Skin of body (tissue), 1 donor: ENCODE measurements at regions not wholly inside any gene's neighbourhood (a gene's known extent, or its start where the extent isn't known, plus 50 kb on each side); places are given as distances from the start of the nearest gene placed in this dataset.

Source experiments
- DNase-seq: peaks from one replicate; lab custom pipeline; 2025; lab: John Stamatoyannopoulos, UW

DNA sequence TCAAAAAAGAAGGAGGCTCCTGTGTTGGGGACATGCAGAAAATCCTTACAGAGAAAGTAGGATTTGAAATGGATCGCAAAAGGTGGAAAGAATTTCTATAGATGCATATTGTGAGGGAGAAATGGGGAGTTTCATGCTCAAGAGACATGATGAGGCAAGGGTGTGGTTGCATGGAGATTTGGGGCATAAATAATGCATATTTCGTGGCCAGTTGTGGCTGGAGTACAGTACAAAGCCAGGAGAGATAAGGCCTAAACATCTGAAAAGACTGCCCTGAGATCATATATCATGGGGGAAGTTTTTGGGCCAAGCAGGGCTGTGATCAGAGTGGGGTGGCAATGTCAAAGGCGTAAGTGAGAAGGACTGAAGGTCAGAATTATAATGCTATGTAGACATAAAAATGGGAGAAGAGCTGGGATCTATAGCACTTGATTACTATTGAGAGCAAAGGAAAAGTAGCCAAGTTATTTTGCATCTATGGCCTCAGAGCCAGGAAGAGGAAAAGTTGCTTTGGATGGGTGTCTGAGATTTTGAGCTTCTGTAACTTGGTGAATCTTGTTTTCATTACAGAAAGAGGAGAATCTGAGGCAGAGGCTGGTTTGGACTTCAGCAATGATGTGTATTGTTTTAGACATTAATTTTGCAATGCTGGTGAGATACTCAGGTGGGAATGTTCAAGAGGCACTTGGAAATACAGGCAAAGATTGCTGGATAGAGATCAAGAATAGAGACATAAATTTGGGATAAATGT, 166.6 kb downstream of the INHBA start:
- DNase-seq = no peak

DNA sequence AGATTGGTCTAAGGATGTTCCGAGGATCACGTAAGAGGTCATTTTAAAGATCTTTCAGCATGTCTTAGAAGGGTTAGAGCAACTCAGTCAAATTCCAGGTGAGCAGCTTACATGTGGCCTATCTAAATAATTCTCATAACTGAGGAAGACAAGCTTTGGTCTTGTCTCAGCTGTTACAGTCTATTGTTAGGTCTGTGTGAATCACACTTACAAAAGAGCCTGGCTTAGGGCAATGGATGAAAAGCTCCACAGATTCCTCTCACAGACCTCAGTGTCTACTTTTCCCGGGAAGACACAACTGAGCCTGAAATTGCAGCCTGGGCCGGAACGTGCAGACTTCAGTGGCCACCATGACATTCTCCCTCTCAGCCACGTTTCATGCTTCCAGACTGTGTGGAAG, 173.1 kb downstream of the INHBA start:
- DNase-seq = no peak

DNA sequence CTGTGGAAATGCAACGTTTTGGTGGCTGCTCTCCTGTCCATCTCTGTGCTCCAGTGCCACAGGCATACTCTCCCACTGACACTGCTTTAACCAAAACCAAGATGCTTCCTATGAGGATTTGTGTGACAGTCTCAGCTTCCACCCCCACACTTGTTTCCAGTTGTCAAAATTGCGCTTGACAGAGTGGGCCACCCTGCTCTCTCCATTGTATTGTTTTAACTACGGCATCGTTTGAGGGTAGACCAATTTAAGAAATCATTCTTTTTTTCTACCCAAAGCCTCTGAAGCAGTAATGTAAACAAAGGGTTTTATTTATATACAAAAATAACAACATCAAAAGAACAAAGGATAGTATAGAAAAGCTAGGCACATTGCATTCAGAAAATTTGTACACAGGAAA, 178.0 kb downstream of the INHBA start:
- DNase-seq = no peak

DNA sequence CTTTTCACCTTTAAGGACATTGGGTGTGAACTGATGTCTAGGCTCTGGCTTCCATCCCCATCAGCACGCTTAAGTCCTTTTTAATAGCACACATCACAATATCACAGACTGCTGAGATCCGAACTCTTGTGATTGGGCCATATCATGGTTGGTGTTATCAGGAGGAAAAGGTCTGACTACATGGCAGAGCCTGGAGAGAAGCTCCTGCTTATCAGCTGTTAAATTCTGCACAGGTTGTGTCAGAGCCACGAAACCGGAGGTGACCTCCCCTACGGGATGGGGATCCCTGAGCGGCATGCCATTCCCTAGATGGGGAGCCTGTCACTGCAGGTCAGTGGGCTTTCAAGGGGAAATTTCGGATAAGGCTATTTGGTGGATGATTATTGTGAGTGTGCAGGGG, 182.4 kb downstream of the INHBA start:
- no peak for DNase-seq

DNA sequence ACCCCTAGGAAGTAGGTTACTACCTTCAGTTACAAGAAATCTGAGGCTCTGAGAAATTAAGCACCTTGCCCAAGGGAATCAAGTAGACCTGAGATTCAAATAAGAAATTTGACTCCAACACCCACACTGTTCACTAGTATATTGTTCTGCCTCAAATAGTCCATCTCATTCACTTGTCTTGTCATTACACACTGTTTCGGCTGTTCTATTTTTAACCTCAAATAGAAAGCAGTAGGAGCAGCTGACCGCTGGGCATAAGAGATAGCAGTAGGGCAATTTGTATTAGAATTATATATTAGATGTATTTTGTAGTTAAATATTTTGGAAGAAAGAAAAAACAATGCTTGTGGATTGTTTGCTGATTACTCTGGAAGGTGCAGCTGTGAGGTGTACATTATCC, 185.1 kb downstream of the INHBA start:
- no peak for DNase-seq

DNA sequence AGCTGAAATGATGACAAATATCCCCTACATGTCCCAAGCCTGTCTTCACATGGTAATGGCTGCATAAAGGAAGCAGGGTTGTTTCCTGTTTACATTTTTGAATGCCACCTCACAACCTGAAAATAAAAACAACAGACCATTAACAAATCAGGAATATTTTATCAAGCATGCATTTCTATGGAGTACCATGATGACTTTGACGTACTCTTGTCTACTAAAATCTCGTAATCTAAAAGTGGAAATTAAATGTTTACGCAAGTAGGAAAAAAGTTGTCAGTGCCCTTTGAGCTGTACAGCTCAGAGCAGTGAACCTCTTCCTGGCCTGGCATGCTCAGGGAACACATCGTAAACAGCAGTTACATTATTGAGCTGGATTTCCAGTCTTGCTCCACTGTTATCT, 194.1 kb downstream of the INHBA start:
- DNase-seq = no peak

DNA sequence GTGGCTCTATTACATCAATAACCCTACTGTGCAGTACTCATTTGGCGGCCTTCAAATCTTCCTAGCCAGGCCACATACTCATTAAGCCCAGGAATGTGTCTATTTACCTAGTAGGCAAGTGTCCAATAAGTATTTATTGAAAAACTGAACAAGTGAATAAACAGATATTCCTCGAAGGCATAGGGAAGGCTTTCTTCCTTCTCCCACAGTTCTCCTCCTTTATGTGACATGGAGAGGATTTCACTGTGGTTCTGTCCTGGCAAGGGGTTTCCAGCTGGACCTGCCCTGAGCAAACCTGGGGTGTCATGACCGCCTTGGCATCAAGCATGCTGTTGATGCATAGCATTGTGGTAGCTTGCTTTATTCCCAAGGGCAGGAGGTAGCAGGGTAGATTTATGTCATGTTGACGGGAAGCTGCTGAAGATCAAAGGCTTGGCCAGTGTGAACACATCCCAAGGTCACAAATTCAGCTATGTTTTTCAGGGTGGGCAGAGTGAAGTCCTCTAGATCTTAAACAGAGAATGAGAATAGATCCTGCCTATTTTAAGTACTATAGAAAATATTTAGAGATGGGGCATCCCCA, 195.1 kb downstream of the INHBA start:
- DNase-seq = no peak

DNA sequence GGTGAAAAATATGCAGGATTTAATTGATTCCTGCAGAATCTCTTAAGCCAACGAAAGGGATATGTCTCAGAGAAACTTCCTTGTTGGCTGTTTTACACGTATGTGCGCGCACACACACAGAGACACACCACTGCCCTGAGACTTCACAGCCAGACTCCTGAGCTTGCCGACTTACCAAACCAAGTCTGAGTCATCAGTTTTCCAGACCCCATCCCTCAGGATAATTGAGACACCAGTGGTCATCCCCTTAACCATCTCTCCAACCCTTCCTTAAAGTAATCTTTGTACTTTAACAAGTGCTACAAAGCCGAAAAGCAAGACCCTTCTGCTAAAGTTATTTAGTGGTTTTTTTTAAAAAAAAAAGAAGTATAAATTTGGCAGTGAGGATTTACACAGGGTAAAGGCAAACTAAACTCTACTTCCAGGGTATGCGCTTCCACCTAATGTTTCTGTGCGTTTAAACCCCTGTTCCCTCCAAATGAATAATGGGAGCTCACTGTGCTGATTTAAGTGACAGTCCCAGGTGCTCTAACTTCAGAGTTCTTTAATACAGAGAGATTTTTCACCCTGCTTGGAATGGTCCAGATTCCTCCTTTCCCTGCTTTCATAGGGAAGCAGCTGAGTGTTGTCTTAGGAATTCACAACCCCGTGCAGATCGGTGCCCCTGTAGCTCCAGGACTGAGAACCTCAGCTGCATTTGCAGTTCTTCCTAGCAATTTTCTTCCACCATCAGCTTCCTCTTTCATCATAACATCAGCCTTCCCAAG, 198.5 kb downstream of the INHBA start:
- DNase-seq = no peak

DNA sequence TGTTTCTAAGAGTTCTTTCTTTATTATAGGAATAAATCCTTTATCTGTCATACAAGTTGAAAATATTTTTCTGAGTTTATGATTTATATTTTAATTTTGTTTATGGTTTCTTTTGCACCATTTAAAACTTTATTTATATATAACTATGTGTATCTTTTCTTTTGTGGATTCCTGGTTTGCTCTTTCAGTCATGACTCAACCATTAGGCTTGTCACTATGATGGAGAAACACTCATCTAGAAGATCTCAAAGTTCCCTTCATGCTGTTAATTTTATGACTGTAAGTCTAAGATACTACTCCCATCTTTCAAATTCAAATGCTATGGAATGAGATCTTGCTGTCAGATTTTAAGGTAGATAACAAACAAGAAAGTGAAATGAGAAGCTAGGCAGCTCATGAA, 199.5 kb downstream of the INHBA start:
- DNase-seq = no peak

DNA sequence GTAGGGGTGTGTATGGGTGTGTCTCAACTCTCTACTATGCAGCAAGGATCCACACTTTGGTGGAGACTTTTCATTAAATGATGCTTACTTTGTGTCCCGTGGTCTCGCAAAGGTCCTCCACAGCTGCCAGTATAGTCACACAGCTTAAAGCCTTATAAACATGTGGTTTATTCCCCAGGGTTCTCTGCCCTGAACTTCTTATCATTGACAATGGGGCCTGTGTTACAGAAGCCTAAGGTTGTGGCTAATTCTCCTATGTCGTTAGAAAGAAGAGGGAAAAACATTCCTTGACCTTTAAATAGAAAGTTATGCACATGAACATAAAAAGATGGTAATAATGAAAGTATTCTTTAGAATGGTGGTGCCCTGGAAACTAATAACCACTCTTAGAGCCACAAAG, 201.4 kb downstream of the INHBA start:
- DNase-seq = no peak

DNA sequence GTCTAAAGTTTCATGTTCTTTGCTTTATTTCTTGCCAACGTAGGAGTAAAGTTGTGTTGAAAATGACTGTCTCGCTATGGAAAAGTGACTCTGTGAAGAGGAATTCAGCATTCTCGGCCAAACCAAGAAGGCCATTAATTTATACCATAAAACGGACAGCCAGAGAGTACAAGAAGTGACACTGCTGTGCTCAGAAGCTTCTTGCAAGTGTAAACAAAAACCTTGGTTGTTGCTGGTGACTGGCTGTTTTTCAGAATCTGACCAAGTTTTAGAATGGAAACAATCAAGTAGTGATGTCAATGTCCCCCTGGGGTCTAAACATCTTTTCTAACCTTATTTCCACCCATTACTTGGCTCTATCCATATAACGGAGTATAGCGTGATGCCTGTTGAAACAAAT, 201.9 kb downstream of the INHBA start:
- DNase-seq = no peak

DNA sequence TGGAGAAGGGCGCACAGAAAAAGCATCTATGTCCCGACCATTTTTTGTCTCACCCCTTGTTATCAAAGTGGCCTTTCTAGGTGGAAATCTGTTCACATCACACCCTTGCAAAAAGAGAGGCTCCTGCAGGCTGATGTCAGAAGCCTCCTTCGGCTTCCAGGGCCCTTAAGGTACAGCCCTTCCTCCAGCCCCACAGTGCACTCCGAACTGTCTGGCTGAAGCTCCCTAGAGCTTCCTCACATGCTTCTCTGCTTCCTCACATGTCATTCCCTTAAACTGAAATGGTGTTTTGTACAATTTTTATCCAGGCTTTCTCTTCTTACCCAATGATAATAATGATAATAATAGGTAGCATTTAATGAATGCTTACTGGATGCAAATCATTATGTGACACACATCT, 210.3 kb downstream of the INHBA start:
- no peak for DNase-seq

DNA sequence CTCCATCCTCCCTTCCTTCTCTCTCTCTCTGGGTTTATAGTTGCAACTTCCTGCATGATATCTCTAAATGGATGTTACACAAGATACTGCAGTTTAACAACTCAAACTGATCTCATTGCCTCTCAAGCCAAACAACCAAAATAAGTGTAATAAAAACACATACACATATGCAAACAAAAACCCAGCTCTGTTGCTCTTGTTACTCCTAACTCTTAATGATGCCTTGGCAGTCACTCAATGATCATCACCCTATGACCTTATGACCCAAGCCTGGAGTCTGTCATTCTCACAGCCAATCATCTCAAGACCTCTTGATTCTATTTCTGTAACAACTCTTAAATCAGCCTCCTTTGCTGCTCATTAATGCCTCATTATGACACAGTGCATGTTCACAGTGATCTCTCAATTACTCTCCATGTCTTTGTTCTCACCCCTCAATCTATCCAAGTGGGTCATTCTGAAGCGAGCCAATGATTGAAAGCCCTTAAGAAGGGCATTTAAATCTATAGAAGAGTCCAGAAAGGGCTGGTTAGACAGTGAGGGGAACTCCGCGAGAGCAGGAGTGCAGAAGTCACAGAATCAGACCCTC, 210.9 kb downstream of the INHBA start:
- no peak for DNase-seq

DNA sequence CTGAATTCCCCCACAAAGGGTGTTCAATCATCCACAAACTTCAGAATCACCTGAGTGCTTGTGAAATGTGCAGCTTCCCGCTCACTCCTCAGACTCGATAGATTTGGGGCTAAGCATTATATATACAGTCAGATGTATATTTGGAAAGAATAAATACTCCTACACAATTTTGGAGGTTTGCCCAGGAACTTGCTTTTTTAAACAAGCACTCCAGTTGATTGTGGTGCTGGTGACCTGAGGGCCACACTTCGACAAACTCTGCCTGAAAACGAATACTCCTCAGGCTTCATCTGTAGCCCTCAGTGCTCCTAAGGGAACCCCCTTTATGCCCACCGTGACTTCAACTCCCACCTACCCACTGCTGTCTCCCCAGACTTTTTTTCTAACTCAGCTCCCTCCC, 211.6 kb downstream of the INHBA start:
- no peak for DNase-seq

DNA sequence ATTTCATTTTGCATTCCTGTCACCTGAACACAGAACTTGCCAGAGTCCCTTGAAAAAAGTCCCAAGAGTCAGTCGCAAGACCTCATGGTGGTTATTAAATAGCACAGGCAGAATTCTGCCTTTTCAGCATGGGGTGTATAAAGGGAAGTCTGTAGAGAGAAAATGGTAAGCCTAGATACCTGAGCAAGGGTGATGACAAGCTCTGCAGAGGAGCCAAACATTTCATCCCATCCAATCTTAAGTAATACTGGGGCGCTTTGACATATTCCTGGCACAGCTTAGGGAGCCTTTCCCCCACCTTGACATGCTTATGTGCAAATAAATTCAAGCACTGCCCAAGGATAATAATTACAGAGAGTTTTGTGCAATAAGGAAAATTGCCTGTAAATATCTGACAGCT, 213.0 kb downstream of the INHBA start:
- DNase-seq = no peak

DNA sequence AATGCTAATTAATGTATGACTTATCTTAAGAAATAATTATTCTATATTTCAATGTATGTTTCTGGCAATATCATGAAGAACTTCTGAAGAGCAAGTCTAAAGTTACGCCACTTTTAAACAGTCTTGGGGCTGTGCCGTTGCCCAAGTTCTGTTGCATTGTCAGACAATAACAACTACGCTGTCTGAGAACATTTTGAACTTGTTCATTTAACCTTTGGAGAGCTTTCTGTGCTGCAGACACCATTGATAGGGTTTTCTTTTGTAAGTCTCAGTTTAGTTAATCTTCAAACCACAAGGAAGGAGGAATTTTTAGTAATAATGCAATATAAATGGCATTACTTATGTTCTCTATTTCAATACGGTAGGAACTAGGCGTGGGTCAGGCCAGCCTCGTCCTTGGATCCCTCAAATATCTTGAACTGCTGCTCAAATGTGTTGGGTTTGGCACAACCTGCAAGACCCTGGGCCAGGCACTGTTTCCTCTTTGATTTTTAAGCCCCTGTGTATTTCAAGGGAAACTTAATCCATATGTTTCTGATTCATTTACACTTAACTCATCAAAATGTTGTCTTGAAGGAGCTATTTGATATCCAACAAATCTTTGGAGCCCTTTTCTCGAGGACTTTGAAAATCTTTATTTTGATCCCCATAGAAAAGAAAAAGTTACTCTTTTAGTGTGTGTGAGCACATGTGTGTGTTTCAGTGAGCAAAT, 215.5 kb downstream of the INHBA start:
- peak; percentile 48 for DNase-seq

DNA sequence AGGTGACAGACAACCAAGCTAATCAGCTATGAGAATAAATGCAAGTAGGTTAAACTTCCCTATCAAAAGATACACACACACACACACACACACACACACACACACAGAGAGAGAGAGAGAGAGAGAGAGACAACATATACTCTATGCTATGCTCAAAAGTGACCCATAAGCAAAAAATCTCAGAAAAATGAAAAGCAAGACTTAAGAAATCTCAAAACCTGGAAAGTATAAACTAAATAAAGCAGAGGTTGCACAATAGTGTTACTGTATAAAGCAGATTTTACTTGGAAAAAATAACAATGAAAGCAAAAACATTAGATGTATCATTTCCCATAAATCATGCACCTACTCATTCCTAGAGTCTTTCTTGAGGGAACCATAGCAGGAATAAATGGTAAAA, 221.5 kb downstream of the INHBA start:
- no peak for DNase-seq

DNA sequence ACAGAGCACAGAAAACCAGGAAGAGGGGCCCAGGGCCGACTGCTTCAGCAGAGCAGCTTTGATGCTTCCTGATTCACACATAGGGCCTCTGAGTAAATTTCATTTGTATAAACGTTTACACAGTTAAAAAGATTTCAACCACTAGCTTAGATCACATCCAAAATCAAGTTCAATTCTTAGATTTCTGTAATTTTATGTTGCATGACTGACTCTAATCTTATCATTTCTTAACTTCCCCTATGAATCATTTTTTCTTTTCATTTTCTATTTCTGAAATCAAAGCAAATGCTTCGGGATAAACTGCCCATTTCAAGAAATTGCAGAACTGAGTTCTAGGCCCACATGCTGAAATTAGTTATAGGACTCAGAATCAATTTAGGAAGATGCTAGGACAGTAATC, 224.7 kb downstream of the INHBA start:
- DNase-seq = no peak

DNA sequence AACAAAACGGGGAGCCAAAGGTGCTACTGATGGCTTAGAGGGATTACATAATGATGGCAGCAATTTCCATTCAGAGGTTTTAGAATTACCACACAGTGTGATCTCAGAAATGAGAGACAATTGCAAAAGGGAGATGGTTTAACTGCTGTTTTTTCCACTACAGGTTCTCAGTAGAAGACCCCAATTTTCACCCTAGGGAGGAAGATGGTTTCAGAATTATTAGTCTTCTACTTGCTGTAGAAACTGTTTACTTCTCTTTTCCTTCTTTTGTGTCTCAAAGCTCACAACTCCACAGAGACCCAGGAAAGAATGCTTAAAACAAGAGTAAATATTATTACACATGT, 226.5 kb downstream of the INHBA start:
- no peak for DNase-seq

DNA sequence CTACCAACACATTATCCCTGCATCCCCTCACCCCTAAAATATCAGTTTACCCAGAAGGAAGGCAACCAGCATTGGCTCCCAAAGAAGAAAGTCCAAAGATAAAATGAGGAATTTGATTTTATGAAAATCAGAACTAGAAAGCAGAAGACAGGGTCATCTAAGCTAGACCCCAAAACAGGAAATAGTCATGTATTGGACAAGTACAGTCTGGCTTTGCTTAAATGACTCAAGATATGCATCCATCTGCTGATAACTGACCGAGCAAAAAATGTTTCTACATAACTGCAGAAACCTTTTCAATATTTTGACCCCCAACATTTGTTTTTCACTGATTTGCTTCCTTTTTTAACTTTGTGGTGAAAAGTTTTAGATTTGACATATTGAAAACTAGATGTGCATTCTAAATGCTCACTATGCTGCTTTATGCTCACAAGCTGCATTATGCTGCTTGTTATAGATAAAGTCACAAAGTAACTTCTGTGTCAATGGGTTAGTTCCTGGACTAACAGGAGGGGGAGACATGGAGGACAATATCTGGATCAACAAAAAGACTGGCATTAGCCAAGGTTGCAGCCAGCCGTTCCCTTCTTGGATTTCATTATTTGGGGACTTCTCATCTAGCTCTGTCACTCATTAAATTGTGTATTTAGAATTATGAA, 227.0 kb downstream of the INHBA start:
- DNase-seq = no peak

DNA sequence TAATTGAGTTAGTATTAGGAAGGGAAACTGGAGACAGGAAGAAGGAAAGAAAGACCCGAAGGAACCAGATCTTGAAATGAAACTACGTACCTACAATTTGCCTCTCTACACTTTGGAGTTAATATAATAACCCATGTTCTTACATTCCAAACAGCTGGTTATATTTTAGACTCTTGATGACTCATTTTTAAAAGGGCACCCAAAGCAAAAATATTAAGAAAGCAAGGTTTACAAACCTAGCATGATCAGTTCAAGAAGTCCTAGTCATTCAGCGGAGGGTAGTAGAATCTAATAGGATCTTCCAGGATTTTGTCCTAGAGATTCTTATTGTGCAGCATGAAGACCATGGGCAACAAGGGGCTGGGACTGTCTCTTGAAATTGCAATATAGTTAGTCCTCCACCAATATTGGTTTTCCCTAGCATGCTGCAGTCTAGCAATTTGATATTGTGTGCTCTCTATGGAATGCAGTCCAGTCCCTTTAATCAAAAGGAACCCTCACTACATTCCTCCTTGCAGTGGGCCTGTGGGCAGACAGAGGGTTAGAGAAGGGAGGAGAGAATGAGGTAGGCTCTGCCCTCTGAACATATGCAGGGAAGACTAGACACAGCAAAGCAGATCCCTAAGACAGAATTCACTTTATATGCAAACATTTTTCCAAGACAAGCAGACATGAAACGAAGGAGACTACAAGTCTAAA, 230.3 kb downstream of the INHBA start:
- DNase-seq = no peak
